KBM-7 (cell line): ENCODE measurements at regions not wholly inside any gene's neighbourhood (a gene's known extent, or its start where the extent isn't known, plus 50 kb on each side); places are given as distances from the start of the nearest gene placed in this dataset.
"Not testable (repeated sequence)": the region's sequence is repeated elsewhere in the genome, so short reads cannot be mapped to it uniquely, and the experiment has no call there.

ENCODE experiments used
- DNase-seq: peaks from one replicate; pipeline ENCODE4 v3.0.0-alpha.2; 2015
- in situ Hi-C: fragments of 300-500 bp; cut with MboI; formaldehyde crosslinking; loops from 2 replicates; pipeline ENCODE4 v1.14.3; 2020; ENCODE audit warnings: low sequenced_read_pairs, low pct_unique_long_range_greater_than_20kb, mixed read lengths

DNA sequence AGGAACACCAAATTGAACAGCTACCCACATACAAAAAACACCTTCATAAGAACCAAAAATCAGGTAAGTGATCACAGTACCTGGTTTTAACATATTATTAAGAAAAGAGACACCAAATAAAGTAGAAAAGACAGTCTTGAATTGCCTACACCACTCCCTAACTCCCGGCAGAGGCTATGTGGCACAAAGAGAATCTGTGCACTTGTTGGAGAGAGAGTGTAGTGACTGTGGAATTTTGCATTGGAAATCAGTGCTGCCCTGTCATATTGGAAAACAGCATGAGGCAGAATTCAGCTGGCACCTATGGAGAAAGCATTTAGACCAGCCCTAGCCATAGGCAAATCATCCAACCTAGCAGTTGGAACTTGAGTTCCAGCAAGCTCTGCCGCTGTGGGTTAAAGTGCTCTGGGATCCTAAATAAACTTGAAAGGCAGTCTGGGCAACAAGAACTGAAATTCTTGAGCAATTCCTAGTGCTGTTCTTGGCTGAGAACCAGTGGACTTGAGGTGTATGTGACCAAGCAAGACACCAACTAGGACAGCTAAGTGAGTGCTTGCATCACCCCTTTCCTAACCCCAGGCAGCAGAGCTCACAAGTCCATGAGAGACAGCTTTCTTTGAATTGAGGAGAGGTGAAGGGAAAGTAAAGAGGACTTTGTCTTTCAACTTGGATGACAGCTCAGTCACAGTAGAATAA, 969.6 kb upstream of the ALCAM start:
- DNase-seq, result no peak
- in situ Hi-C loops, result no loop called here

DNA sequence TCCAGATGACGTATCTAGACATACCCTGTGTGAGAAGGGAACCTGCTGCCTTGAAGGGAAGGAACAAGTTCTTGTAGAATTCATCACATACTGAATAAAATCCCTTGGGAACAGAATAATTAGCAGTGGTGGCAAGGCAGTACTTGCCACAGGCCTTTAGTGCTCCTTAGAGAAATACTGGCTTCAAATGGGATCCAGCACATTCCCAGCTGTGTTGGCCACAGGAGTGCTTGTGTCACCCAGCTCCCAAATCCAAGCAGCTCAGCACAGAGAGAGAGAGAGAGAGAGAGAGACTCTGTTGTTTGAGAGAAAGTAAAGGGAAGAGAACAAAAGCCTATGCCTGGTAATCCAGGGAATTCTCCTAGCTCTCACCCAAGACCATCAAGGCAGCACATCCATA, 969.0 kb upstream of the ALCAM start:
- no peak for DNase-seq
- in situ Hi-C loops, result no loop called here

DNA sequence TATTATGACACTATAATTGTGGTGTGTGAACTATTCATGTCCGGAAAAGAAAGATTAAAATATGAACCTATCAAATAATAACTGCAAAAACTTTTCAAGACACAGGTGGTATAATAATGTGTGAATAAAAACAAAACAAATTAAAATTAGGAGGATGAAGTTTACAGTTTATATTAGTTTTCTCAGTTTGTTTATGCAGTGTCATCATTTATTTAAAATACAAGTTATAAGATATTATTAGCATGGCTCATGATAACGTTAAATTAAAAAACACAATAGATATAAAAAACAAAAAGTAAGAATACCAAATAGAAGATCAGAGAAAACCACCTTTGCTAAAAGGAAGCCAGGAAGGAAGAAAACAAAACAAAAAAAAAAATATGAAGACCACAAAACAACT, 963.8 kb upstream of the ALCAM start:
- no peak for DNase-seq
- in situ Hi-C loops, result no loop called here

DNA sequence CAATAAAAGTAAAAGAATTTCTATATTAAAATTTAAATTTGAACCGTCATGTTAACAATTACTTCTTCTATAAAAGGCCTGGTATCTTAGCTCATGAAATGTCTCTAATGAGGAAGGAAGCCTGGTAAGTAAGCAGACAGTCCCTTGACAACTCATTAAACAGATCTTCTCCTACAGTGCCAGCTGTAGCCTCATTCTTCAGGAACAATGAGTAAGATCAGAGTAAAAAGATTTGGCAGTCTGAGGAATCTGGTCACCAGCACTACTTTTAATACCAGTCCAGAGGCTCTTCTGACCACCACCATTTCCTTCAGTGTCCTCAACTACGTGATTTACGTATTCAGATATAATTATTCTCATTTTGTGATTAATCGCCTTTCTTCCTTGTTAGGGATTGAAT, 955.0 kb upstream of the ALCAM start:
- in situ Hi-C loops, result no loop called here
- no peak for DNase-seq

- in situ Hi-C loops, result no loop called here
- DNase-seq, result no peak
Measured at GRCh38 chr3:104412608-104413580, 953.8 kb upstream of the ALCAM start.

GRCh38 chr3:104428337-104428925, 938.3 kb upstream of the ALCAM start:
- DNase-seq, result no peak
- in situ Hi-C loops, result no loop called here

- DNase-seq, result no peak
- in situ Hi-C loops, result no loop called here
Measured at GRCh38 chr3:104429727-104430126, 937.0 kb upstream of the ALCAM start.

- DNase-seq, result no peak
- in situ Hi-C loops, result no loop called here
Measured at GRCh38 chr3:104436506-104436905, 930.2 kb upstream of the ALCAM start.

- in situ Hi-C loops, result no loop called here
- no peak for DNase-seq
Measured at GRCh38 chr3:104437131-104437750, 929.5 kb upstream of the ALCAM start.

DNA sequence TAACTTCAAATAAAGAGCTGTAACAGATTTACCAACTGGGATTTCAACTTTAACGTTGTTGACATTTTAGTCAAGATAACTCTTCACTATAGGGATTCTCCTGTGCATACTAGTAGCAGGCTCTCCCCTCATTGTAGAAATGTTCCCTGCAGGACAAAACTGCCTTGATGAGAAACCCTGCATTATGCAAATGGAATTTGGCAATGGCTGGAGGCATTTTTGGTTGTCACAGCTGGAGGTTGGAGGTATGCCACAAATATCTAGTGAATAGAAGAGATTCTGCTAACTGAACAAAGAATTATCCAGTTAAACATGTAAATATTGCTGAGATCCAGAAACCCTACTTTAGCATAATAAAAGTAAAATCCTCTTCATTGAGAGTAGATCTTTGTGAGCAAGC, 928.8 kb upstream of the ALCAM start:
- DNase-seq, result no peak
- in situ Hi-C loops, result no loop called here

- in situ Hi-C loops, result no loop called here
- DNase-seq, result no peak
Measured at GRCh38 chr3:104438706-104439105, 928.0 kb upstream of the ALCAM start.

- DNase-seq, in situ Hi-C loops: not testable (repeated sequence)
Measured at GRCh38 chr3:104445252-104445919, 921.3 kb upstream of the ALCAM start.

DNA sequence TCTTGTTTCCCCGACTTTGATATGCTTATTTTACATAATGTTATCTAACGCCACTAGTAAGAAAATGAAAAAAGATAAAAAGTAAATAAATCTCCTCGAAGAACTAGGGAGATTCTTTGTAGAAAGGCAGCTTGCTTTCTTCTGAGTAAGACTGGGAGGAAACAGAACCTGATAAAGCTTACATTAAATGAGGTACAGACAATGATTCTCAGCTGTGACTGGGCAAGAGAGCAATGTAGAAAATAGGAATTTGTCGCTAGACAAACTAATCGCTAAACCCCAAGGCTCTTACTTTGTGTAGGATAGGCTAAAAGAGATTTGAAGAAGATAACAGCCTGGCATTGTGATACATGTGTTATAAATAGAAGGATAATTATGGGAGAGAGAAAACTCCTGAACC, 919.0 kb upstream of the ALCAM start:
- no peak for DNase-seq

GRCh38 chr3:104452697-104453096, 914.0 kb upstream of the ALCAM start:
- in situ Hi-C loops, result no loop called here
- no peak for DNase-seq

More for the DNA sequence above, 919.0 kb upstream of the ALCAM start:
- in situ Hi-C loops, result no loop called here

DNA sequence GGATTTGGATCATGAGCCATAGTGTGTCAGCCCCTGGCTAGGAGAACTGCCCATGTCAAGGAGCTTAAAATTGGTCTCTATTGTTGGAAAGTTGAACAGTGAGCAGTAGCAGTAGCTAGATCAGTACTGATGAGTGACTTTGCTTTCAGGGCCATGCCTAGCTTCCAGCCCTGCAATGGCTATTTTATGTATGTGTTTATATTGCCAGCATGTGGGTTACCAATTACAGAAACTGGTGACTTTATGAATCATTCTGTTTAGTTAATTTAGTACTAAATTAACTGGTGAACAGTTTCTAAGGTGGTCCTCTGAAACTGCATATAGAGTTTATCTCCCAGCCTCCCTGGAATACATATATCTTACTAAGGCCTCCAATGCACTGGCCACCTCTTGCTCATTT, 908.1 kb upstream of the ALCAM start:
- DNase-seq, result no peak
- in situ Hi-C loops, result no loop called here

- in situ Hi-C loops, result no loop called here
- DNase-seq, result no peak
Measured at GRCh38 chr3:104460477-104461406, 906.0 kb upstream of the ALCAM start.

GRCh38 chr3:104461431-104461830, 905.3 kb upstream of the ALCAM start:
- no peak for DNase-seq
- in situ Hi-C loops, result no loop called here

DNA sequence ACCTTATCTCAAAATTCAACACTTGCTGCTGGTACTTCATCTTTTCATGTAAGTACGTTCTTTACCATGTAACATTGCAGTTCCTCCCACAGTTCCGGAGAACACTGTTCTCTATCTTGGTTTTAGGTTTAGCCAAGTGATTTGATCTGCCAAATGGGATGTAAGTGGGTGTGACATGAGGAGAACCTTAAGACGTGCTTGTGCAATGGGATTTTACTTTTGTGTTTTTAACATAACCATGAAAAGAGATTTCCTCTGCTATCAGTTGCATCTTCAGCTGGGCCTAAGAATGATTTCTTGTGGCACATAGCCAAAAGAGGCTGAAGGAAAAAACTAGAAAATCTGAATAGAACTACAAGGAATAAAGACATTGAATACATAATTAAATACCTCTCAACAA, 894.5 kb upstream of the ALCAM start:
- in situ Hi-C loops, result no loop called here
- no peak for DNase-seq
